ENCODE measurements at regions not wholly inside any gene's neighbourhood (a gene's known extent, or its start where the extent isn't known, plus 50 kb on each side); places are given as distances from the start of the nearest gene placed in this dataset.

GRCh38 chr22:22425356-22425755 is 83.2 kb downstream of the ZNF280B start:
- Mint-ChIP-seq H3K4me1 (peaks cover 16% of the 10 kb centered on the region), H3K4me3 (peak overlapping the region; percentile 3; the same call in 1 of the 2 replicates), H3K9me3 (no peaks in the 10 kb centered on the region), H3K27me3 (ENCODE audit: low read depth) (peaks cover 98% of the 10 kb centered on the region), H3K36me3 (no peaks in the 10 kb centered on the region), H3K27ac (no peak overlapping the region; the same call in 1 of the 2 replicates)
- DNase-seq (ENCODE audit: low spot score): no peak
- CTCF ChIA-PET: interaction anchor here (0.6 to 2.2 kb wide), 6 partner anchors 45 to 321 kb away, joined by 3 to 5 read pairs (median 4); partner anchors contain the start of gene PRAME
- TF ChIP-seq FOXP1 (CRISPR knock-in tag; IDR thresholded peaks at IDR 0.05; ENCODE audit: borderline replicate concordance): no peak
- TF ChIP-seq IRF2 (CRISPR knock-in tag; IDR thresholded peaks at IDR 0.05; ENCODE audit: borderline replicate concordance, low read depth): no peak
- TF ChIP-seq GABPB1 (CRISPR knock-in tag; IDR thresholded peaks at IDR 0.05): no peak
- TF ChIP-seq JAZF1 (CRISPR knock-in tag; IDR thresholded peaks at IDR 0.05): no peak
- TF ChIP-seq TEAD1 (CRISPR knock-in tag; IDR thresholded peaks at IDR 0.05): no peak
- TF ChIP-seq FOXK1 (CRISPR knock-in tag; IDR thresholded peaks at IDR 0.05): no peak
- TF ChIP-seq GTF2I (CRISPR knock-in tag; conservative IDR thresholded peaks at IDR 0.05): no peak
- no peak for TF ChIP-seq ERG (CRISPR knock-in tag; IDR thresholded peaks at IDR 0.05)
- TF ChIP-seq RORB (CRISPR knock-in tag; IDR thresholded peaks at IDR 0.05): no peak
- no peak for TF ChIP-seq PRRX2 (CRISPR knock-in tag; IDR thresholded peaks at IDR 0.05)
- no peak for TF ChIP-seq CTCF (IDR thresholded peaks at IDR 0.05)
- POLR2A ChIA-PET: no interaction called here
- ATAC-seq: no peak

- H3K9me3 Mint-ChIP-seq: no peaks in the 10 kb centered on the region
- ChIA-PET CTCF (interaction anchor here (2.2 kb wide), 1 partner anchor 320 kb away, joined by 5 read pairs; no protein-coding TSS in a partner anchor), POLR2A (no interaction called here)
- peaks cover 16% of the 10 kb centered on the region for H3K4me1 Mint-ChIP-seq
- no peak overlapping the region for H3K4me3 Mint-ChIP-seq
- H3K27ac Mint-ChIP-seq: no peak overlapping the region
- ATAC-seq (no peak), DNase-seq (ENCODE audit: low spot score) (no peak)
- H3K36me3 Mint-ChIP-seq: no peaks in the 10 kb centered on the region
- TF ChIP-seq MAX (CRISPR knock-in tag; IDR thresholded peaks at IDR 0.05) (no peak), HMGXB4 (CRISPR knock-in tag; IDR thresholded peaks at IDR 0.05) (no peak), GABPB1 (CRISPR knock-in tag; IDR thresholded peaks at IDR 0.05) (peak; percentile 44; the same call in 1 of the 2 replicates)
- peaks cover 98% of the 10 kb centered on the region for H3K27me3 Mint-ChIP-seq (ENCODE audit: low read depth)
Measured at GRCh38 chr22:22425783-22426624, 82.5 kb downstream of the ZNF280B start.

- CTCF ChIA-PET: no interaction called here
- no peak for DNase-seq (ENCODE audit: low spot score)
- Mint-ChIP-seq H3K27me3 (ENCODE audit: low read depth) (peaks cover 99% of the 10 kb centered on the region), H3K27ac (no peak overlapping the region), H3K9me3 (no peaks in the 10 kb centered on the region), H3K4me1 (peaks cover 16% of the 10 kb centered on the region), H3K4me3 (no peak overlapping the region), H3K36me3 (no peaks in the 10 kb centered on the region)
- no peak for ATAC-seq
- POLR2A ChIA-PET: no interaction called here
- TF ChIP-seq GTF2I (CRISPR knock-in tag; conservative IDR thresholded peaks at IDR 0.05) (no peak), ZNF671 (CRISPR knock-in tag; IDR thresholded peaks at IDR 0.05) (no peak), ERG (CRISPR knock-in tag; IDR thresholded peaks at IDR 0.05) (no peak), USF1 (CRISPR knock-in tag; IDR thresholded peaks at IDR 0.05) (no peak), CREB1 (CRISPR knock-in tag; IDR thresholded peaks at IDR 0.05) (no peak), JUN (CRISPR knock-in tag; IDR thresholded peaks at IDR 0.05) (no peak), ZNF219 (CRISPR knock-in tag; IDR thresholded peaks at IDR 0.05; ENCODE audit: borderline replicate concordance) (no peak), ETV6 (CRISPR knock-in tag; IDR thresholded peaks at IDR 0.05) (no peak), E2F5 (CRISPR knock-in tag; IDR thresholded peaks at IDR 0.05) (no peak), HMGXB4 (CRISPR knock-in tag; IDR thresholded peaks at IDR 0.05) (no peak)
Measured at GRCh38 chr22:22427542-22428065, 80.9 kb downstream of the ZNF280B start.
